ENCODE measurements at regions not wholly inside any gene's neighbourhood (a gene's known extent, or its start where the extent isn't known, plus 50 kb on each side); places are given as distances from the start of the nearest gene placed in this dataset.

DNA sequence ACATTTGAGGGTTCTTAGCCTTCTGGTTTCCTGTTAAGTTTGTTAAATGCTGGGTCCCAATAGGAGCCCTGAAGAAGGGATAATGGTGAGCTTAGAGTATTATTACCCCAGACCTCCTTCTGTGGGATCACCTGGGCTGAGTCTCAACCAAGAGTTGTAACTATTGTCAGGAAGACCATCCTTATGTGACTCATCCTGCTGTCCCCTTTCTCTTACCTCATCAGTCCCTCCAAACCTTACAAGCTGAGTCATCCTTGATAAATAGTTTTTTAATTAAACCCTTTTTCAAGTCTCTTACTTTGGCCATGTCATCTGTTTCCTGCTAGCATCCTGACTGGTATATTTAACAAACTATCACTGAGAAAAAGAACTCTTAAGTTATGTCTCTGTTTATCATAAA lies 502.8 kb downstream of the LRRC70 start:
- no peak for TF ChIP-seq CEBPB (IDR thresholded peaks at IDR 0.05)
- TF ChIP-seq, protein P1, sequence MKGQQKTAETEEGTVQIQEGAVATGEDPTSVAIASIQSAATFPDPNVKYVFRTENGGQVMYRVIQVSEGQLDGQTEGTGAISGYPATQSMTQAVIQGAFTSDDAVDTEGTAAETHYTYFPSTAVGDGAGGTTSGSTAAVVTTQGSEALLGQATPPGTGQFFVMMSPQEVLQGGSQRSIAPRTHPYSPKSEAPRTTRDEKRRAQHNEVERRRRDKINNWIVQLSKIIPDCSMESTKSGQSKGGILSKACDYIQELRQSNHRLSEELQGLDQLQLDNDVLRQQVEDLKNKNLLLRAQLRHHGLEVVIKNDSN (IDR thresholded peaks at IDR 0.05): no peak
- TF ChIP-seq, protein P2, sequence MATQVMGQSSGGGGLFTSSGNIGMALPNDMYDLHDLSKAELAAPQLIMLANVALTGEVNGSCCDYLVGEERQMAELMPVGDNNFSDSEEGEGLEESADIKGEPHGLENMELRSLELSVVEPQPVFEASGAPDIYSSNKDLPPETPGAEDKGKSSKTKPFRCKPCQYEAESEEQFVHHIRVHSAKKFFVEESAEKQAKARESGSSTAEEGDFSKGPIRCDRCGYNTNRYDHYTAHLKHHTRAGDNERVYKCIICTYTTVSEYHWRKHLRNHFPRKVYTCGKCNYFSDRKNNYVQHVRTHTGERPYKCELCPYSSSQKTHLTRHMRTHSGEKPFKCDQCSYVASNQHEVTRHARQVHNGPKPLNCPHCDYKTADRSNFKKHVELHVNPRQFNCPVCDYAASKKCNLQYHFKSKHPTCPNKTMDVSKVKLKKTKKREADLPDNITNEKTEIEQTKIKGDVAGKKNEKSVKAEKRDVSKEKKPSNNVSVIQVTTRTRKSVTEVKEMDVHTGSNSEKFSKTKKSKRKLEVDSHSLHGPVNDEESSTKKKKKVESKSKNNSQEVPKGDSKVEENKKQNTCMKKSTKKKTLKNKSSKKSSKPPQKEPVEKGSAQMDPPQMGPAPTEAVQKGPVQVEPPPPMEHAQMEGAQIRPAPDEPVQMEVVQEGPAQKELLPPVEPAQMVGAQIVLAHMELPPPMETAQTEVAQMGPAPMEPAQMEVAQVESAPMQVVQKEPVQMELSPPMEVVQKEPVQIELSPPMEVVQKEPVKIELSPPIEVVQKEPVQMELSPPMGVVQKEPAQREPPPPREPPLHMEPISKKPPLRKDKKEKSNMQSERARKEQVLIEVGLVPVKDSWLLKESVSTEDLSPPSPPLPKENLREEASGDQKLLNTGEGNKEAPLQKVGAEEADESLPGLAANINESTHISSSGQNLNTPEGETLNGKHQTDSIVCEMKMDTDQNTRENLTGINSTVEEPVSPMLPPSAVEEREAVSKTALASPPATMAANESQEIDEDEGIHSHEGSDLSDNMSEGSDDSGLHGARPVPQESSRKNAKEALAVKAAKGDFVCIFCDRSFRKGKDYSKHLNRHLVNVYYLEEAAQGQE (IDR thresholded peaks at IDR 0.05; ENCODE audit: low read depth): no peak
- no peak for TF ChIP-seq TEAD4 (IDR thresholded peaks at IDR 0.05)
- TF ChIP-seq FOXM1 (IDR thresholded peaks at IDR 0.05; ENCODE audit: borderline replicate concordance, low read depth): no peak
- TF ChIP-seq EP300 (IDR thresholded peaks at IDR 0.05; ENCODE audit: borderline replicate concordance): no peak
- TF ChIP-seq YY1 (IDR thresholded peaks at IDR 0.05; ENCODE audit: low read depth): no peak
- TF ChIP-seq, protein P3, sequence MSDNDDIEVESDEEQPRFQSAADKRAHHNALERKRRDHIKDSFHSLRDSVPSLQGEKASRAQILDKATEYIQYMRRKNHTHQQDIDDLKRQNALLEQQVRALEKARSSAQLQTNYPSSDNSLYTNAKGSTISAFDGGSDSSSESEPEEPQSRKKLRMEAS (IDR thresholded peaks at IDR 0.05): no peak
